OCI-LY1 (cell line): ENCODE measurements at regions not wholly inside any gene's neighbourhood (a gene's known extent, or its start where the extent isn't known, plus 50 kb on each side); places are given as distances from the start of the nearest gene placed in this dataset.

Source experiments
- H2AFZ ChIP-seq: fragments of 200-600 bp; sonication (generic), shearing (Covaris generic); 2 replicates; pipeline ENCODE4 v1.6.0; 2014; ENCODE audit warnings: antibody characterized with exemption, mild to moderate bottlenecking, low read length
- H3F3A ChIP-seq: fragments of 200-600 bp; sonication (generic), shearing (Covaris generic); 2 replicates; pipeline ENCODE4 v1.6.0; 2014; ENCODE audit warnings: mild to moderate bottlenecking, antibody characterized with exemption, low read length, moderate library complexity; ENCODE audit not compliant: insufficient read depth
- H3K27ac ChIP-seq: fragments of 200-600 bp; sonication (generic); 2 replicates; pipeline ENCODE4 v1.5.1; 2014; ENCODE audit warnings: low read length, mixed run types, mild to moderate bottlenecking, low read depth; ENCODE audit not compliant: poor library complexity, severe bottlenecking
- H3K27me3 ChIP-seq: fragments of 200-600 bp; sonication (generic); 2 replicates; pipeline ENCODE4 v1.6.0; 2014; ENCODE audit warnings: antibody characterized with exemption, mild to moderate bottlenecking, low read length, moderate library complexity; ENCODE audit not compliant: insufficient read depth
- H3K36me3 ChIP-seq: fragments of 200-600 bp; sonication (generic); 2 replicates; pipeline ENCODE4 v1.6.1; 2014; ENCODE audit warnings: mild to moderate bottlenecking, antibody characterized with exemption, low read length, moderate library complexity, mixed read lengths; ENCODE audit not compliant: insufficient read depth
- H3K4me1 ChIP-seq: fragments of 200-600 bp; sonication (generic); 2 replicates; pipeline ENCODE4 v1.5.1; 2014; ENCODE audit warnings: mild to moderate bottlenecking, low read length, moderate library complexity; ENCODE audit not compliant: insufficient read depth, severe bottlenecking
- H3K4me2 ChIP-seq: fragments of 200-600 bp; sonication (generic), shearing (Covaris generic); 2 replicates; pipeline ENCODE4 v1.6.1; 2014; ENCODE audit warnings: low read length
- H3K4me3 ChIP-seq: fragments of 200-600 bp; sonication (generic); 2 replicates; pipeline ENCODE4 v1.5.1; 2014; ENCODE audit warnings: low read length, low read depth, mild to moderate bottlenecking, mixed read lengths; ENCODE audit not compliant: poor library complexity, severe bottlenecking
- H3K79me2 ChIP-seq: fragments of 200-600 bp; shearing (Covaris generic); 2 replicates; pipeline ENCODE4 v1.6.1; 2016; ENCODE audit warnings: mixed run types, low read length, mixed read lengths; ENCODE audit not compliant: insufficient read depth
- H3K9ac ChIP-seq: fragments of 200-600 bp; sonication (generic), shearing (Covaris generic); 2 replicates; pipeline ENCODE4 v1.6.1; 2014; ENCODE audit warnings: mild to moderate bottlenecking, low read length, mixed read lengths
- H3K9me2 ChIP-seq: fragments of 200-600 bp; sonication (generic), shearing (Covaris generic); 2 replicates; pipeline ENCODE4 v1.6.1; 2014; ENCODE audit warnings: low read depth, mild to moderate bottlenecking, low read length, mixed read lengths
- H3K9me3 ChIP-seq: fragments of 200-600 bp; shearing (Covaris generic); 2 replicates; pipeline ENCODE4 v1.6.1; 2014; ENCODE audit warnings: low read length, mixed read lengths
- H4K20me1 ChIP-seq: fragments of 200-600 bp; sonication (generic), shearing (Covaris generic); 2 replicates; pipeline ENCODE4 v1.6.0; 2016; ENCODE audit warnings: mild to moderate bottlenecking, low read length; ENCODE audit not compliant: insufficient read depth
- CTCF ChIP-seq: fragments of 200-600 bp; sonication (generic), shearing (Covaris generic); IDR thresholded peaks from 2 replicates; pipeline ENCODE4 v1.5.1; 2017; ENCODE audit warnings: mild to moderate bottlenecking, antibody characterized with exemption, low read length, moderate library complexity, mixed read lengths
- EZH2 ChIP-seq: fragments of 200-600 bp; sonication (generic), shearing (Covaris generic); IDR thresholded peaks from 2 replicates; pipeline ENCODE4 v1.8.0; 2017; ENCODE audit warnings: borderline replicate concordance, mixed run types, mild to moderate bottlenecking, antibody characterized with exemption, low read length, moderate library complexity, mixed read lengths

GRCh38 chr14:89093083-89093730 lies 268.8 kb downstream of the TTC8 start:
- H3K9me3 ChIP-seq, result no peaks in the 10 kb centered on the region
- H3K4me3 ChIP-seq, result no peak overlapping the region
- no peaks in the 10 kb centered on the region for H3K79me2 ChIP-seq
- no peaks in the 10 kb centered on the region for H3F3A ChIP-seq
- H2AFZ ChIP-seq, result no peak overlapping the region
- no peaks in the 10 kb centered on the region for H3K36me3 ChIP-seq
- H4K20me1 ChIP-seq, result no peaks in the 10 kb centered on the region
- TF ChIP-seq EZH2 (no peak), CTCF (no peak)
- no peak overlapping the region for H3K4me2 ChIP-seq
- H3K27ac ChIP-seq, result no peak overlapping the region
- H3K9me2 ChIP-seq, result no peaks in the 10 kb centered on the region
- H3K9ac ChIP-seq, result no peak overlapping the region
- H3K27me3 ChIP-seq, result no peaks in the 10 kb centered on the region; the same call in 1 of the 2 replicates
- H3K4me1 ChIP-seq, result no peaks in the 10 kb centered on the region

- no peaks in the 10 kb centered on the region for H3F3A ChIP-seq
- H3K79me2 ChIP-seq, result no peaks in the 10 kb centered on the region
- H2AFZ ChIP-seq, result no peak overlapping the region
- TF ChIP-seq EZH2 (no peak), CTCF (no peak)
- H4K20me1 ChIP-seq, result no peaks in the 10 kb centered on the region
- H3K4me2 ChIP-seq, result no peak overlapping the region
- no peaks in the 10 kb centered on the region for H3K4me1 ChIP-seq
- no peak overlapping the region for H3K9ac ChIP-seq
- H3K9me2 ChIP-seq, result no peaks in the 10 kb centered on the region
- H3K4me3 ChIP-seq, result no peak overlapping the region
- H3K27ac ChIP-seq, result no peak overlapping the region
- no peaks in the 10 kb centered on the region for H3K36me3 ChIP-seq
- no peaks in the 10 kb centered on the region; the same call in 1 of the 2 replicates for H3K27me3 ChIP-seq
- H3K9me3 ChIP-seq, result no peaks in the 10 kb centered on the region
Measured at GRCh38 chr14:89095036-89095435, 270.6 kb downstream of the TTC8 start.

- H2AFZ ChIP-seq, result no peak overlapping the region
- H3K36me3 ChIP-seq, result no peaks in the 10 kb centered on the region
- H4K20me1 ChIP-seq, result no peaks in the 10 kb centered on the region
- no peak overlapping the region for H3K9ac ChIP-seq
- no peaks in the 10 kb centered on the region for H3F3A ChIP-seq
- no peaks in the 10 kb centered on the region for H3K79me2 ChIP-seq
- H3K9me3 ChIP-seq, result no peaks in the 10 kb centered on the region
- H3K9me2 ChIP-seq, result no peaks in the 10 kb centered on the region
- H3K4me3 ChIP-seq, result no peak overlapping the region
- H3K27me3 ChIP-seq, result no peaks in the 10 kb centered on the region; the same call in 1 of the 2 replicates
- H3K4me1 ChIP-seq, result no peaks in the 10 kb centered on the region
- TF ChIP-seq CTCF (no peak), EZH2 (no peak)
- no peak overlapping the region for H3K27ac ChIP-seq
- H3K4me2 ChIP-seq, result no peak overlapping the region
Measured at GRCh38 chr14:89096946-89097345, 272.5 kb downstream of the TTC8 start.
